ENCODE measurements at regions not wholly inside any gene's neighbourhood (a gene's known extent, or its start where the extent isn't known, plus 50 kb on each side); places are given as distances from the start of the nearest gene placed in this dataset.

GRCh38 chr13:39816936-39817335, 161.5 kb downstream of the COG6 start:
- Histone ChIP-seq H3K36me3 (replicated peaks in 1 of 2; ENCODE audit: control insufficient read depth in 2 of 2, insufficient read depth in 2 of 2, low read length in 2 of 2) (no peaks in the 10 kb centered on the region), H4K91ac (ENCODE audit: low read depth, low read length, poor library complexity) (no peak overlapping the region), H2BK12ac (ENCODE audit: low read length) (no peak overlapping the region), H3K27ac (replicated peaks; ENCODE audit: low read length) (no peak overlapping the region), H3K18ac (ENCODE audit: low read length) (no peak overlapping the region), H2BK5ac (ENCODE audit: low read length) (no peak overlapping the region), H3K9ac (ENCODE audit: low read depth, low read length, poor library complexity) (no peak overlapping the region), H3K9me3 (replicated peaks in 1 of 2; ENCODE audit: control insufficient read depth in 2 of 2, insufficient read depth in 1 of 2, low read depth in 1 of 2, low read length in 2 of 2) (peaks cover 0 to 12% of the 10 kb centered on the region in 2 donors), H3K4me1 (ENCODE audit: control insufficient read depth in 2 of 2, insufficient read depth in 1 of 2, low read depth in 1 of 2, low read length in 2 of 2) (peaks cover 6 to 9% of the 10 kb centered on the region in 2 donors), H3K4me2 (ENCODE audit: insufficient read depth, low read length, poor library complexity, severe bottlenecking) (no peak overlapping the region), H3K23ac (ENCODE audit: low read depth, low read length, poor library complexity) (no peak overlapping the region), H2AK5ac (ENCODE audit: low read depth, low read length) (no peak overlapping the region), H4K8ac (ENCODE audit: low read depth, low read length) (no peak overlapping the region), H2AFZ (ENCODE audit: low read length) (no peak overlapping the region), H3K4me3 (ENCODE audit: low read length in 2 of 2) (no peak overlapping the region), H3K4ac (ENCODE audit: low read length) (no peak overlapping the region), H2BK120ac (ENCODE audit: low read depth, low read length) (no peak overlapping the region), H3K14ac (ENCODE audit: low read length) (no peak overlapping the region), H3K27me3 (ENCODE audit: control insufficient read depth in 3 of 3, insufficient read depth in 3 of 3, low read depth in 1 of 3, low read length in 3 of 3) (no peaks in the 10 kb centered on the region), H3K79me1 (ENCODE audit: low read depth, low read length) (no peaks in the 10 kb centered on the region), H2BK15ac (ENCODE audit: low read length) (no peak overlapping the region)
- WGBS, 2 donors (ENCODE audit: extremely low coverage in 2 of 2, insufficient read length in 2 of 2, insufficient replicate concordance in 1 of 2), result no CpG with 5 or more reads among the region's 6 CpGs
- no peak for DNase-seq (ENCODE audit: low spot score)

GRCh38 chr13:39818953-39819352, 163.5 kb downstream of the COG6 start:
- H3K27ac ChIP-seq (replicated peaks; ENCODE audit: low read length), result no peak overlapping the region
- H3K4me1 ChIP-seq (ENCODE audit: control insufficient read depth in 2 of 2, insufficient read depth in 1 of 2, low read depth in 1 of 2, low read length in 2 of 2), result peaks cover 8 to 9% of the 10 kb centered on the region in 2 donors
- H3K4ac ChIP-seq (ENCODE audit: low read length), result no peak overlapping the region
- H4K91ac ChIP-seq (ENCODE audit: low read depth, low read length, poor library complexity), result no peak overlapping the region
- no peak overlapping the region for H2BK5ac ChIP-seq (ENCODE audit: low read length)
- H2BK15ac ChIP-seq (ENCODE audit: low read length), result no peak overlapping the region
- no peak overlapping the region for H2AK5ac ChIP-seq (ENCODE audit: low read depth, low read length)
- no peaks in the 10 kb centered on the region for H3K27me3 ChIP-seq (ENCODE audit: control insufficient read depth in 3 of 3, insufficient read depth in 3 of 3, low read depth in 1 of 3, low read length in 3 of 3)
- H3K9ac ChIP-seq (ENCODE audit: low read depth, low read length, poor library complexity), result no peak overlapping the region
- no peak overlapping the region for H2BK120ac ChIP-seq (ENCODE audit: low read depth, low read length)
- H3K36me3 ChIP-seq (replicated peaks in 1 of 2; ENCODE audit: control insufficient read depth in 2 of 2, insufficient read depth in 2 of 2, low read length in 2 of 2), result no peaks in the 10 kb centered on the region
- H3K79me1 ChIP-seq (ENCODE audit: low read depth, low read length), result no peaks in the 10 kb centered on the region
- H2BK12ac ChIP-seq (ENCODE audit: low read length), result no peak overlapping the region
- no peak overlapping the region for H3K18ac ChIP-seq (ENCODE audit: low read length)
- no peak overlapping the region for H3K23ac ChIP-seq (ENCODE audit: low read depth, low read length, poor library complexity)
- WGBS, 2 donors (ENCODE audit: extremely low coverage in 2 of 2, insufficient read length in 2 of 2, insufficient replicate concordance in 1 of 2), result no CpG with 5 or more reads among the region's 5 CpGs
- no peak overlapping the region for H2AFZ ChIP-seq (ENCODE audit: low read length)
- no peak overlapping the region for H4K8ac ChIP-seq (ENCODE audit: low read depth, low read length)
- no peak overlapping the region for H3K4me3 ChIP-seq (ENCODE audit: low read length in 2 of 2)
- DNase-seq (ENCODE audit: low spot score), result no peak
- H3K4me2 ChIP-seq (ENCODE audit: insufficient read depth, low read length, poor library complexity, severe bottlenecking), result no peak overlapping the region
- H3K9me3 ChIP-seq (replicated peaks in 1 of 2; ENCODE audit: control insufficient read depth in 2 of 2, insufficient read depth in 1 of 2, low read depth in 1 of 2, low read length in 2 of 2), result peaks cover 0 to 12% of the 10 kb centered on the region in 2 donors
- H3K14ac ChIP-seq (ENCODE audit: low read length), result no peak overlapping the region

- Histone ChIP-seq H3K4ac (ENCODE audit: low read length) (no peak overlapping the region), H3K14ac (ENCODE audit: low read length) (no peak overlapping the region), H2BK120ac (ENCODE audit: low read depth, low read length) (no peak overlapping the region), H4K8ac (ENCODE audit: low read depth, low read length) (no peak overlapping the region), H3K79me1 (ENCODE audit: low read depth, low read length) (no peaks in the 10 kb centered on the region), H2BK15ac (ENCODE audit: low read length) (no peak overlapping the region), H3K4me2 (ENCODE audit: insufficient read depth, low read length, poor library complexity, severe bottlenecking) (no peak overlapping the region), H3K36me3 (replicated peaks in 1 of 2; ENCODE audit: control insufficient read depth in 2 of 2, insufficient read depth in 2 of 2, low read length in 2 of 2) (no peaks in the 10 kb centered on the region), H3K9ac (ENCODE audit: low read depth, low read length, poor library complexity) (no peak overlapping the region), H4K91ac (ENCODE audit: low read depth, low read length, poor library complexity) (no peak overlapping the region), H3K4me1 (ENCODE audit: control insufficient read depth in 2 of 2, insufficient read depth in 1 of 2, low read depth in 1 of 2, low read length in 2 of 2) (peaks cover 8 to 9% of the 10 kb centered on the region in 2 donors), H3K27ac (replicated peaks; ENCODE audit: low read length) (no peak overlapping the region), H2BK12ac (ENCODE audit: low read length) (no peak overlapping the region), H3K4me3 (ENCODE audit: low read length in 2 of 2) (no peak overlapping the region), H3K27me3 (ENCODE audit: control insufficient read depth in 3 of 3, insufficient read depth in 3 of 3, low read depth in 1 of 3, low read length in 3 of 3) (no peaks in the 10 kb centered on the region), H3K9me3 (replicated peaks in 1 of 2; ENCODE audit: control insufficient read depth in 2 of 2, insufficient read depth in 1 of 2, low read depth in 1 of 2, low read length in 2 of 2) (peaks cover 0 to 12% of the 10 kb centered on the region in 2 donors), H2AFZ (ENCODE audit: low read length) (no peak overlapping the region), H3K18ac (ENCODE audit: low read length) (no peak overlapping the region), H3K23ac (ENCODE audit: low read depth, low read length, poor library complexity) (no peak overlapping the region), H2AK5ac (ENCODE audit: low read depth, low read length) (no peak overlapping the region), H2BK5ac (ENCODE audit: low read length) (no peak overlapping the region)
- WGBS, 2 donors (ENCODE audit: extremely low coverage in 2 of 2, insufficient read length in 2 of 2, insufficient replicate concordance in 1 of 2), result no CpG with 5 or more reads among the region's 2 CpGs
- no peak for DNase-seq (ENCODE audit: low spot score)
Measured at GRCh38 chr13:39820606-39821005, 165.1 kb downstream of the COG6 start.

- no peak overlapping the region for H2AK5ac ChIP-seq (ENCODE audit: low read depth, low read length)
- no peak overlapping the region for H3K27ac ChIP-seq (replicated peaks; ENCODE audit: low read length)
- H2BK5ac ChIP-seq (ENCODE audit: low read length), result no peak overlapping the region
- H3K4me1 ChIP-seq (ENCODE audit: control insufficient read depth in 2 of 2, insufficient read depth in 1 of 2, low read depth in 1 of 2, low read length in 2 of 2), result peaks cover 8 to 9% of the 10 kb centered on the region in 2 donors
- H3K23ac ChIP-seq (ENCODE audit: low read depth, low read length, poor library complexity), result no peak overlapping the region
- no peak overlapping the region for H3K4me2 ChIP-seq (ENCODE audit: insufficient read depth, low read length, poor library complexity, severe bottlenecking)
- H2BK120ac ChIP-seq (ENCODE audit: low read depth, low read length), result no peak overlapping the region
- H3K27me3 ChIP-seq (ENCODE audit: control insufficient read depth in 3 of 3, insufficient read depth in 3 of 3, low read depth in 1 of 3, low read length in 3 of 3), result no peaks in the 10 kb centered on the region
- H3K36me3 ChIP-seq (replicated peaks in 1 of 2; ENCODE audit: control insufficient read depth in 2 of 2, insufficient read depth in 2 of 2, low read length in 2 of 2), result no peaks in the 10 kb centered on the region
- no CpG with 5 or more reads among the region's 1 CpG for WGBS, 2 donors (ENCODE audit: extremely low coverage in 2 of 2, insufficient read length in 2 of 2, insufficient replicate concordance in 1 of 2)
- no peak overlapping the region for H2BK15ac ChIP-seq (ENCODE audit: low read length)
- no peak overlapping the region for H3K14ac ChIP-seq (ENCODE audit: low read length)
- no peak overlapping the region for H2BK12ac ChIP-seq (ENCODE audit: low read length)
- no peak overlapping the region for H3K4me3 ChIP-seq (ENCODE audit: low read length in 2 of 2)
- no peaks in the 10 kb centered on the region for H3K79me1 ChIP-seq (ENCODE audit: low read depth, low read length)
- no peak overlapping the region for H4K91ac ChIP-seq (ENCODE audit: low read depth, low read length, poor library complexity)
- H3K9me3 ChIP-seq (replicated peaks in 1 of 2; ENCODE audit: control insufficient read depth in 2 of 2, insufficient read depth in 1 of 2, low read depth in 1 of 2, low read length in 2 of 2), result peaks cover 0 to 12% of the 10 kb centered on the region in 2 donors
- H4K8ac ChIP-seq (ENCODE audit: low read depth, low read length), result no peak overlapping the region
- H3K18ac ChIP-seq (ENCODE audit: low read length), result no peak overlapping the region
- H3K4ac ChIP-seq (ENCODE audit: low read length), result no peak overlapping the region
- DNase-seq (ENCODE audit: low spot score), result no peak
- no peak overlapping the region for H2AFZ ChIP-seq (ENCODE audit: low read length)
- H3K9ac ChIP-seq (ENCODE audit: low read depth, low read length, poor library complexity), result no peak overlapping the region
Measured at GRCh38 chr13:39821977-39822376, 166.5 kb downstream of the COG6 start.

All from neuronal stem cell (in vitro differentiated cells).